ENCODE measurements at regions not wholly inside any gene's neighbourhood (a gene's known extent, or its start where the extent isn't known, plus 50 kb on each side); places are given as distances from the start of the nearest gene placed in this dataset.
A peak's percentile ranks its signal among the peaks of the same experiment; 100 is the strongest.

DNA sequence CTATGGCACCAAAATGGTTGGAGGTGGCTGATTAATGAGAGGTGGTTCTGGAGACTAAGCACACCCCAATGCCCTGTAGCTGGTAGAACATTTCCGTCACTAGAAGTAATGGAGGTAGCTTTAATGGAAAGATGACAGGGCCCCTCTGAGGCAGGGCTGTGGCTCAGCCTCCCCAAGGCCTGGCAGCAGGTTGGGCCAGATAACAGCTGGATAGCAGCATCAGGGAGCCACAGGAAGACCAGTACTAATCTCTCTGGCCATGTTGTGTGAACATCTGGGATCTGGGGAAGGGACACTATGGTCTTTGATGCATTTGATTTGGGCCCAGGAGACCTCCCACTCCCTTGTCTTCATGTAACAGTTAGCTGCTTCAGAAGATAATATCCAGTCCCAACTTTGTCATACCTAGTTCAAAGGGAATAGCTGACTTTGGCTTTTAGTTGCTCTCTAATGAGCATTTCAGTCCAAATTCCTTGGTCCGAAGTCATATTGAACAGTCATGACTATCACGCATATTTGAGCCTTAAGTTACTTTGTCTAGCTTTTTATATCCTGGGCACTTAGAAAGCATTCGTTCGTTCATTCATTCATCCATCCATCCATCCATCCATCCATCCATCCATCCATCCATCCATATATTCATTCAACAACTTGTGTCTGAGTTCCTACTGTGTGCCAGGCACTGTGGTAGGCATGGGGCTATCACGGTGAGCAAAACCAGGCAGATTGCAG is 53.0 kb upstream of the LMO2 start (continued):
- TF ChIP-seq ZNF3 (CRISPR knock-in tag; IDR thresholded peaks at IDR 0.05) (no peak), TCF7 (IDR thresholded peaks at IDR 0.05; ENCODE audit: borderline replicate concordance) (peak; percentile 98), RNF219 (CRISPR knock-in tag; IDR thresholded peaks at IDR 0.05) (no peak), ZBED1 (IDR thresholded peaks at IDR 0.05) (peak; percentile 98), MCM3 (IDR thresholded peaks at IDR 0.05) (no peak), GABPA (tag; conservative IDR thresholded peaks at IDR 0.05; ENCODE audit: low read depth) (no peak), ZNF699 (CRISPR knock-in tag; IDR thresholded peaks at IDR 0.05; ENCODE audit: insufficient replicate concordance) (no peak), ELK3 (CRISPR knock-in tag; IDR thresholded peaks at IDR 0.05) (peak; percentile 39; the same call in 1 of the 2 replicates), HCFC1 (IDR thresholded peaks at IDR 0.05; ENCODE audit: low read depth, low read length) (no peak), JUNB (CRISPR knock-in tag; conservative IDR thresholded peaks at IDR 0.05) (no peak), HDAC2 (IDR thresholded peaks at IDR 0.05) (peak; percentile 97), TARDBP (IDR thresholded peaks at IDR 0.05) (peak; percentile 97), MAFG (tag; conservative IDR thresholded peaks at IDR 0.05) (peak; percentile 88), XRCC3 (IDR thresholded peaks at IDR 0.05) (no peak), MBD1 (CRISPR knock-in tag; IDR thresholded peaks at IDR 0.05) (no peak), HDAC1 (IDR thresholded peaks at IDR 0.05) (peak; percentile 24 to 94; a peak in 3 of 4 replicates)
- TF ChIP-seq, protein P1, sequence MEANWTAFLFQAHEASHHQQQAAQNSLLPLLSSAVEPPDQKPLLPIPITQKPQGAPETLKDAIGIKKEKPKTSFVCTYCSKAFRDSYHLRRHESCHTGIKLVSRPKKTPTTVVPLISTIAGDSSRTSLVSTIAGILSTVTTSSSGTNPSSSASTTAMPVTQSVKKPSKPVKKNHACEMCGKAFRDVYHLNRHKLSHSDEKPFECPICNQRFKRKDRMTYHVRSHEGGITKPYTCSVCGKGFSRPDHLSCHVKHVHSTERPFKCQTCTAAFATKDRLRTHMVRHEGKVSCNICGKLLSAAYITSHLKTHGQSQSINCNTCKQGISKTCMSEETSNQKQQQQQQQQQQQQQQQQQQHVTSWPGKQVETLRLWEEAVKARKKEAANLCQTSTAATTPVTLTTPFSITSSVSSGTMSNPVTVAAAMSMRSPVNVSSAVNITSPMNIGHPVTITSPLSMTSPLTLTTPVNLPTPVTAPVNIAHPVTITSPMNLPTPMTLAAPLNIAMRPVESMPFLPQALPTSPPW (CRISPR knock-in tag; IDR thresholded peaks at IDR 0.05), result peak; percentile 88
- TF ChIP-seq, protein P2, sequence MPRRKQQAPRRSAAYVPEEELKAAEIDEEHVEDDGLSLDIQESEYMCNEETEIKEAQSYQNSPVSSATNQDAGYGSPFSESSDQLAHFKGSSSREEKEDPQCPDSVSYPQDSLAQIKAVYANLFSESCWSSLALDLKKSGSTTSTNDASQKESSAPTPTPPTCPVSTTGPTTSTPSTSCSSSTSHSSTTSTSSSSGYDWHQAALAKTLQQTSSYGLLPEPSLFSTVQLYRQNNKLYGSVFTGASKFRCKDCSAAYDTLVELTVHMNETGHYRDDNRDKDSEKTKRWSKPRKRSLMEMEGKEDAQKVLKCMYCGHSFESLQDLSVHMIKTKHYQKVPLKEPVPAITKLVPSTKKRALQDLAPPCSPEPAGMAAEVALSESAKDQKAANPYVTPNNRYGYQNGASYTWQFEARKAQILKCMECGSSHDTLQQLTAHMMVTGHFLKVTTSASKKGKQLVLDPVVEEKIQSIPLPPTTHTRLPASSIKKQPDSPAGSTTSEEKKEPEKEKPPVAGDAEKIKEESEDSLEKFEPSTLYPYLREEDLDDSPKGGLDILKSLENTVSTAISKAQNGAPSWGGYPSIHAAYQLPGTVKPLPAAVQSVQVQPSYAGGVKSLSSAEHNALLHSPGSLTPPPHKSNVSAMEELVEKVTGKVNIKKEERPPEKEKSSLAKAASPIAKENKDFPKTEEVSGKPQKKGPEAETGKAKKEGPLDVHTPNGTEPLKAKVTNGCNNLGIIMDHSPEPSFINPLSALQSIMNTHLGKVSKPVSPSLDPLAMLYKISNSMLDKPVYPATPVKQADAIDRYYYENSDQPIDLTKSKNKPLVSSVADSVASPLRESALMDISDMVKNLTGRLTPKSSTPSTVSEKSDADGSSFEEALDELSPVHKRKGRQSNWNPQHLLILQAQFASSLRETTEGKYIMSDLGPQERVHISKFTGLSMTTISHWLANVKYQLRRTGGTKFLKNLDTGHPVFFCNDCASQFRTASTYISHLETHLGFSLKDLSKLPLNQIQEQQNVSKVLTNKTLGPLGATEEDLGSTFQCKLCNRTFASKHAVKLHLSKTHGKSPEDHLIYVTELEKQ (CRISPR knock-in tag; IDR thresholded peaks at IDR 0.05), result no peak

Measured in K562 (cell line).